ENCODE measurements at regions not wholly inside any gene's neighbourhood (a gene's known extent, or its start where the extent isn't known, plus 50 kb on each side); places are given as distances from the start of the nearest gene placed in this dataset.

DNA sequence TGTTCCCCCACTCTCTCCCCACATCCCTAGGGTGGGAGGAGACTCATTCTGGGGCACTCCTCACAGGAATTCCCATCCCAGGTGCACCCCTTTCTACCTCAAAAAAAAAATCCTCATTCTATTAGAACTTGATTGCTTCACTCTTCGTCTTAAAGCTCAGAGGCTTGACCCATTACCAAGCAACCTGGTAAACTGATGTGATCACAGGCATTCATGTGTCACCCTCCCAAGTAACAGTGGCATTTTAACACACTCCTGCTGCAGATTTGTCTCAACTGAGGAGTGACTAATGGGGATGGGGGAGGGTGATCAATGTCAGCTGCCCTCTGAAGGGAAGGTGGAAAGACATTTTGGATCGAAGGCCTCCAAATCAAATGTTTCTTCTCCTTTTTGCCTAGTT, 78.1 kb upstream of the PTHLH start:
- ATAC-seq: no peak
- DNase-seq (ENCODE audit: low read depth in 1 of 2, low spot score in 1 of 2): no peak
- ChIA-PET CTCF (interaction anchor here (1.0 kb wide), 1 partner anchor 10 kb away, joined by 3 read pairs; no protein-coding TSS in a partner anchor), POLR2A (no interaction called here)
- H3K27ac ChIP-seq: no peak overlapping the region
- no peak overlapping the region for H3K4me3 ChIP-seq
- 68% methylated on average over 2 of the region's 2 CpGs for whole genome bisulfite sequencing (ENCODE audit: missing lambda C conversion rate)
- H3K9me3 ChIP-seq: no peaks in the 10 kb centered on the region
- H3K4me2 ChIP-seq: no peak overlapping the region
- H3K4me1 ChIP-seq: no peaks in the 10 kb centered on the region
- FAIRE-seq: no peak
- no peak for TF ChIP-seq ELK1 (IDR thresholded peaks at IDR 0.05; ENCODE audit: low read depth, low read length)
- TF ChIP-seq MAX (IDR thresholded peaks at IDR 0.05): no peak
- no peak for TF ChIP-seq RAD21 (conservative IDR thresholded peaks at IDR 0.05 in 1 of 2, IDR thresholded peaks at IDR 0.05 in 1 of 2)
- TF ChIP-seq RARB (CRISPR knock-in tag; IDR thresholded peaks at IDR 0.05): no peak
- no peak for TF ChIP-seq FOSL2 (IDR thresholded peaks at IDR 0.05)
- no peak for TF ChIP-seq FOSL2 (CRISPR knock-in tag; IDR thresholded peaks at IDR 0.05)
- TF ChIP-seq, protein P1, sequence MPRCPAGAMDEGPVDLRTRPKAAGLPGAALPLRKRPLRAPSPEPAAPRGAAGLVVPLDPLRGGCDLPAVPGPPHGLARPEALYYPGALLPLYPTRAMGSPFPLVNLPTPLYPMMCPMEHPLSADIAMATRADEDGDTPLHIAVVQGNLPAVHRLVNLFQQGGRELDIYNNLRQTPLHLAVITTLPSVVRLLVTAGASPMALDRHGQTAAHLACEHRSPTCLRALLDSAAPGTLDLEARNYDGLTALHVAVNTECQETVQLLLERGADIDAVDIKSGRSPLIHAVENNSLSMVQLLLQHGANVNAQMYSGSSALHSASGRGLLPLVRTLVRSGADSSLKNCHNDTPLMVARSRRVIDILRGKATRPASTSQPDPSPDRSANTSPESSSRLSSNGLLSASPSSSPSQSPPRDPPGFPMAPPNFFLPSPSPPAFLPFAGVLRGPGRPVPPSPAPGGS (IDR thresholded peaks at IDR 0.05): no peak
- TF ChIP-seq, protein P2, sequence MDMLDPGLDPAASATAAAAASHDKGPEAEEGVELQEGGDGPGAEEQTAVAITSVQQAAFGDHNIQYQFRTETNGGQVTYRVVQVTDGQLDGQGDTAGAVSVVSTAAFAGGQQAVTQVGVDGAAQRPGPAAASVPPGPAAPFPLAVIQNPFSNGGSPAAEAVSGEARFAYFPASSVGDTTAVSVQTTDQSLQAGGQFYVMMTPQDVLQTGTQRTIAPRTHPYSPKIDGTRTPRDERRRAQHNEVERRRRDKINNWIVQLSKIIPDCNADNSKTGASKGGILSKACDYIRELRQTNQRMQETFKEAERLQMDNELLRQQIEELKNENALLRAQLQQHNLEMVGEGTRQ (IDR thresholded peaks at IDR 0.05): no peak
- TF ChIP-seq TFCP2L1 (CRISPR knock-in tag; IDR thresholded peaks at IDR 0.05): no peak
- no peak for TF ChIP-seq CBX8 (IDR thresholded peaks at IDR 0.05)
- no peak for TF ChIP-seq EHMT2 (IDR thresholded peaks at IDR 0.05; ENCODE audit: low read depth)
- no peak for TF ChIP-seq MAFK (IDR thresholded peaks at IDR 0.05; ENCODE audit: partially characterized antibody)
- TF ChIP-seq JUNB (IDR thresholded peaks at IDR 0.05): no peak

DNA sequence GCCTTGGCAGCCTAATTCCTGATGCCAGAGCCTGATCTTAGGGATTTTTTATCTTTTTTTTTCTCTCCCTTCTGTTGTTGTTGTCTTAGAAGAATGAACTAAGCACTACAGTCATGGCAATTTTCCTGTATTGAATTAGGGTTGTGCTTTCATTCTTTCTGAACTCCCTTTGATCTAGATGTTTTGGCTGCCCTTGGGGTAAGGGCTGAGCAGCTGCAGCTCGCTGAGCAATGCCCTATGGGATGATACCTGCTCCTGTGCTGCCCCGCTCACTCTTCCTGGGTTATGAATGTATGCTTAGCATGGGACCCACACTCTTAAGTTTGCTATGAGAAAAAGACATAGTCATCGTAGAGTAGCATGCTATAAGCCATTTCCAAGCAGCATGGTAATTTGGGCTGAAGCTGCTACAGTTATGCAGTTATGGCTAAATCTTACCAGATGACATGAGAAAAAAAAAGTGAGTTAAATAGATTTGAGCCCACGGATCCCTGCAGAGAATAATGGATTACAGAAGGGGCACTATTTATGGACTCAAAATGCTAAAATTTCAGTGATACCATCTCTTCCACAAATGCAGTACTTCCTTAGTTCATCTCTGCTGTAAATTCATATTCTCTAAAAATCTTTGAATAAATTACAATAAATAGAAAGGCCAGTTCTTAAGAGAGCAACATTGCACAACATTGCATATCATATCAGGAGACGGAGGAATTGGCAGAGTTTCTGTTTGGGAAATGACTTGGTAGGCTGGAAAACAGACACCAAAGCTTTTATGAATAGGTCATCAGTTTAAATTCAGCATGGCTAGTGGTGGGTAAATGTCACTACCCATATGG, 79.2 kb upstream of the PTHLH start:
- CTCF ChIA-PET: interaction anchor here (1.1 kb wide), 1 partner anchor 10 kb away, joined by 3 read pairs; no protein-coding TSS in a partner anchor

More for the DNA sequence above, 79.2 kb upstream of the PTHLH start:
- 77% methylated on average over 5 of the region's 5 CpGs for WGBS (ENCODE audit: missing lambda C conversion rate)
- POLR2A ChIA-PET: no interaction called here
- TF ChIP-seq REST (IDR thresholded peaks at IDR 0.05) (no peak), RAD21 (conservative IDR thresholded peaks at IDR 0.05 in 1 of 2, IDR thresholded peaks at IDR 0.05 in 1 of 2) (no peak), RARB (CRISPR knock-in tag; IDR thresholded peaks at IDR 0.05) (no peak), EP300 (IDR thresholded peaks at IDR 0.05) (no peak), EHMT2 (IDR thresholded peaks at IDR 0.05; ENCODE audit: low read depth) (no peak)
- H3K4me1 ChIP-seq: no peaks in the 10 kb centered on the region
- H3K9me3 ChIP-seq: no peaks in the 10 kb centered on the region
- no peak overlapping the region for H3K4me2 ChIP-seq
- DNase-seq (ENCODE audit: low read depth in 1 of 2, low spot score in 1 of 2) (no peak), ATAC-seq (no peak), FAIRE-seq (no peak)
- no peak overlapping the region for H3K27ac ChIP-seq
- no peak overlapping the region for H3K4me3 ChIP-seq
